Karpas-422 (cell line): ENCODE measurements at regions not wholly inside any gene's neighbourhood (a gene's known extent, or its start where the extent isn't known, plus 50 kb on each side); places are given as distances from the start of the nearest gene placed in this dataset.
"Not testable (repeated sequence)": the region's sequence is repeated elsewhere in the genome, so short reads cannot be mapped to it uniquely, and the experiment has no call there.

Source experiments
- DNase-seq: peaks from one replicate; pipeline ENCODE4 v3.0.0-alpha.2; 2015
- H2AFZ ChIP-seq: fragments of 200-600 bp; sonication (generic); 2 replicates; pipeline ENCODE4 v1.6.1; 2014; ENCODE audit warnings: antibody characterized with exemption, low read length, mixed read lengths
- H3K27ac ChIP-seq: fragments of 200-600 bp; sonication (generic); 2 replicates; pipeline ENCODE4 v1.5.1; 2014; ENCODE audit warnings: mild to moderate bottlenecking, low read length, moderate library complexity
- H3K27me3 ChIP-seq: fragments of 200-600 bp; sonication (generic); 2 replicates; pipeline ENCODE4 v1.6.1; 2014; ENCODE audit warnings: low read length, mixed read lengths
- H3K36me3 ChIP-seq: fragments of 200-600 bp; sonication (generic); 2 replicates; pipeline ENCODE4 v1.6.1; 2014; ENCODE audit warnings: low read length, mixed read lengths; ENCODE audit not compliant: insufficient read depth
- H3K4me1 ChIP-seq: fragments of 200-600 bp; sonication (generic); 2 replicates; pipeline ENCODE4 v1.6.1; 2014; ENCODE audit warnings: mild to moderate bottlenecking, low read length, mixed read lengths
- H3K4me2 ChIP-seq: fragments of 200-600 bp; sonication (generic); 2 replicates; pipeline ENCODE4 v1.6.1; 2014; ENCODE audit warnings: low read length, low read depth, mild to moderate bottlenecking; ENCODE audit not compliant: poor library complexity, severe bottlenecking
- H3K4me3 ChIP-seq: fragments of 200-600 bp; sonication (generic); 2 replicates; pipeline ENCODE4 v1.5.1; 2014; ENCODE audit warnings: mild to moderate bottlenecking, antibody characterized with exemption, low read length, mixed read lengths
- H3K79me2 ChIP-seq: fragments of 200-600 bp; sonication (generic); 2 replicates; pipeline ENCODE4 v1.6.1; 2014; ENCODE audit warnings: mild to moderate bottlenecking, low read length, mixed read lengths
- H3K9ac ChIP-seq: fragments of 200-600 bp; sonication (generic); 2 replicates; pipeline ENCODE4 v1.6.0; 2014; ENCODE audit warnings: low read length
- H3K9me2 ChIP-seq: fragments of 200-600 bp; sonication (generic), shearing (Covaris generic); replicated peaks from 2 replicates; pipeline ENCODE4 v1.6.0; 2014; ENCODE audit warnings: mild to moderate bottlenecking, low read length, moderate library complexity; ENCODE audit not compliant: insufficient read depth
- H3K9me3 ChIP-seq: fragments of 300-700, 200-600 bp; sonication (generic); 2 replicates; pipeline ENCODE4 v1.6.1; 2014; ENCODE audit warnings: low read length, mixed read lengths
- H4K20me1 ChIP-seq: fragments of 200-600 bp; sonication (generic); 2 replicates; pipeline ENCODE4 v1.6.1; 2014; ENCODE audit warnings: mild to moderate bottlenecking, antibody characterized with exemption, low read length, low read depth; ENCODE audit not compliant: insufficient read depth

DNA sequence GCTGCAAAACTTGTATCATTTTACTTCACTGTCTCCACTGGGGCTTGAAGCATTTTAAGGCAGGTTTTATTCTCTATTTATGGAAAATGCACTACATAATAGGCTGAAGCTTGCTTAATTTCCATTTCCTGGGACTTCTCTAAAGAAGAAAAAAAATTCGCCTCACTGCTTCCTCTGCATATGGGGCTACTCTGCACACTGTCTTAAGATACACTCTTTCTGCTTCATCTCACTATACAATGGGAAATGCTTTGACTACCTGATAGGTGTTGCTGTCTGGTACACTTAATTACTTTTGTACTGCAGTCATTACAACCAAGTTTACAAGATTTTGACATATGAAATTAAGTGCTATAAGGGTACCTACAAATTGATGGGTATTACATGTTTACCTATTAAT, 466.0 kb downstream of the KCNJ18 start:
- Histone ChIP-seq H3K9me3 (0 out of 2 replicates have a peak, but pooled peaks cover 2% of the 10 kb centered on the region), H3K36me3 (no peaks in the 10 kb centered on the region), H3K27me3 (no peaks in the 10 kb centered on the region), H4K20me1 (no peaks in the 10 kb centered on the region), H2AFZ (no peak overlapping the region), H3K4me3 (no peak overlapping the region), H3K79me2 (no peaks in the 10 kb centered on the region), H3K9me2 (no peaks in the 10 kb centered on the region), H3K27ac (no peak overlapping the region), H3K4me2 (no peak overlapping the region), H3K4me1 (no peaks in the 10 kb centered on the region), H3K9ac (no peak overlapping the region)
- no peak for DNase-seq

GRCh38 chr17:22161376-22161775, 469.1 kb downstream of the KCNJ18 start:
- no peak for DNase-seq

GRCh38 chr17:22171631-22172030, 479.3 kb downstream of the KCNJ18 start:
- H3K27ac ChIP-seq = no peak overlapping the region
- no peaks in the 10 kb centered on the region for H3K9me2 ChIP-seq
- H3K36me3 ChIP-seq = no peaks in the 10 kb centered on the region
- no peaks in the 10 kb centered on the region for H3K79me2 ChIP-seq
- H3K9me3 ChIP-seq = no peaks in the 10 kb centered on the region
- no peaks in the 10 kb centered on the region for H4K20me1 ChIP-seq
- DNase-seq = no peak
- no peaks in the 10 kb centered on the region for H3K27me3 ChIP-seq
- no peak overlapping the region for H3K9ac ChIP-seq
- no peak overlapping the region for H2AFZ ChIP-seq
- H3K4me2 ChIP-seq = no peak overlapping the region
- H3K4me3 ChIP-seq = no peak overlapping the region
- H3K4me1 ChIP-seq = no peaks in the 10 kb centered on the region

More at GRCh38 chr17:22161376-22161775, 469.1 kb downstream of the KCNJ18 start:
- Histone ChIP-seq H3K27ac (no peak overlapping the region), H3K9me2 (no peaks in the 10 kb centered on the region), H3K9me3 (no peaks in the 10 kb centered on the region), H4K20me1 (no peaks in the 10 kb centered on the region), H3K4me1 (no peaks in the 10 kb centered on the region), H3K4me2 (no peak overlapping the region), H3K79me2 (no peaks in the 10 kb centered on the region), H2AFZ (no peak overlapping the region), H3K9ac (no peak overlapping the region), H3K27me3 (no peaks in the 10 kb centered on the region), H3K36me3 (no peaks in the 10 kb centered on the region), H3K4me3 (no peak overlapping the region)

DNA sequence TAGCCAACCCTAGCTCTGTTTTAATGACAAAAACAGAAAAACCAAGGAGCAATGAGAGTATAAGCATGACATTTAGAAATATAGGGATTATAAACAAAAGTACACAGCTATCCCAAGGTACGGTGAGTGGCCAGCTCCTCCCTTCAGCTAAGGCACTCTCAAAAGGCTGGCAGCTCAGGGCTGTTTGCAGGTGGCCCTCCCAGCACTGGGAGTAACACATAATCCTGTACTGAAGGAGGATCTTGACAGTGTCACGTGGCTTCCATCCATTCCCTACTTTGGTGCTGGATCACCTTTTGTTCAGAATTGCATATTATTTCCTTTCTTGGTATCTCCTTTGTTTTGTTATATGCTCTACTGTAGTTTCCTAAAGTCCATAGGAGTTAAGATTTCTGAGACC, 500.8 kb downstream of the KCNJ18 start:
- H3K4me3 ChIP-seq = no peak overlapping the region
- no peak overlapping the region for H3K4me2 ChIP-seq
- no peaks in the 10 kb centered on the region for H3K9me2 ChIP-seq
- H4K20me1 ChIP-seq = no peaks in the 10 kb centered on the region
- peaks cover 13% of the 10 kb centered on the region for H3K4me1 ChIP-seq
- no peaks in the 10 kb centered on the region for H3K27me3 ChIP-seq
- H3K9me3 ChIP-seq = no peaks in the 10 kb centered on the region
- no peaks in the 10 kb centered on the region for H3K36me3 ChIP-seq
- no peak for DNase-seq
- no peak overlapping the region for H3K9ac ChIP-seq
- H2AFZ ChIP-seq = no peak overlapping the region
- H3K79me2 ChIP-seq = no peaks in the 10 kb centered on the region
- no peak overlapping the region for H3K27ac ChIP-seq

GRCh38 chr17:22200187-22200586, 507.9 kb downstream of the KCNJ18 start:
- not testable (repeated sequence) for H3K4me3 ChIP-seq, H3K9me2 ChIP-seq

GRCh38 chr17:22202702-22203101, 510.4 kb downstream of the KCNJ18 start:
- H3K27me3 ChIP-seq = no peaks in the 10 kb centered on the region
- no peaks in the 10 kb centered on the region for H3K9me2 ChIP-seq
- H3K4me2 ChIP-seq = no peak overlapping the region
- no peak for DNase-seq
- no peaks in the 10 kb centered on the region for H3K36me3 ChIP-seq
- H3K4me3 ChIP-seq = no peak overlapping the region
- no peaks in the 10 kb centered on the region for H4K20me1 ChIP-seq
- H2AFZ ChIP-seq = no peak overlapping the region
- H3K79me2 ChIP-seq = no peaks in the 10 kb centered on the region
- no peak overlapping the region for H3K27ac ChIP-seq
- no peaks in the 10 kb centered on the region for H3K9me3 ChIP-seq
- H3K4me1 ChIP-seq = no peaks in the 10 kb centered on the region
- H3K9ac ChIP-seq = no peak overlapping the region

More at GRCh38 chr17:22200187-22200586, 507.9 kb downstream of the KCNJ18 start:
- H3K27me3 ChIP-seq, H3K9ac ChIP-seq, H3K36me3 ChIP-seq, H4K20me1 ChIP-seq, H3K79me2 ChIP-seq, H3K4me1 ChIP-seq, H3K9me3 ChIP-seq, H2AFZ ChIP-seq, DNase-seq, H3K4me2 ChIP-seq, H3K27ac ChIP-seq: not testable (repeated sequence)

- no peaks in the 10 kb centered on the region for H3K27me3 ChIP-seq
- no peak overlapping the region for H3K9ac ChIP-seq
- H3K4me1 ChIP-seq = no peaks in the 10 kb centered on the region
- no peaks in the 10 kb centered on the region for H3K36me3 ChIP-seq
- no peaks in the 10 kb centered on the region for H3K79me2 ChIP-seq
- no peak overlapping the region for H3K4me2 ChIP-seq
- H4K20me1 ChIP-seq = no peaks in the 10 kb centered on the region
- H3K9me2 ChIP-seq = no peaks in the 10 kb centered on the region
- H3K27ac ChIP-seq = no peak overlapping the region
- H3K9me3 ChIP-seq = no peaks in the 10 kb centered on the region
- DNase-seq = no peak
- H3K4me3 ChIP-seq = no peak overlapping the region
- no peak overlapping the region for H2AFZ ChIP-seq
Measured at GRCh38 chr17:22203208-22203715, 510.9 kb downstream of the KCNJ18 start.

GRCh38 chr17:22204076-22204475, 511.8 kb downstream of the KCNJ18 start:
- not testable (repeated sequence) for H3K27ac ChIP-seq, H2AFZ ChIP-seq, H3K79me2 ChIP-seq, H3K9me2 ChIP-seq, H3K4me3 ChIP-seq, H3K9me3 ChIP-seq, H4K20me1 ChIP-seq, H3K36me3 ChIP-seq, DNase-seq, H3K4me1 ChIP-seq, H3K4me2 ChIP-seq, H3K27me3 ChIP-seq, H3K9ac ChIP-seq

DNA sequence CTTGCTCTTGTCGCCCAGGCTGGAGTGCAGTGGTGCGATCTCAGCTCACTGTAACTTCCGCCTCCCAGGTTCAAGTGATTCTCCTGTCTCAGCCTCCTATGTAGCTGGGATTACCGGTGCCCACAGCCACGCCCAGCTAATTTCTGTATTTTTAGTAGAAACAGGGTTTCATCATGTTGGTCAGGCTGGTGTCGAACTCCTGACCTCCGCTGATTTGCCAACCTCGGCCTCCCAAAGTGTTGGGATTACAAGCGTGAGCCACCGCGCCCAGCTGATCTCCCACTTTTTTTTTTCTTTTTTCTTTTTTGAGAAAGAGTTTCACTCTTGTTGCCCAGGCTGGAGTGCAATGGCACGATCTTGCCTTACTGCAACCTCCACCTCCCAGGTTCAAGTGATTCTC, 517.9 kb downstream of the KCNJ18 start:
- not testable (repeated sequence) for H3K4me3 ChIP-seq, H3K9me3 ChIP-seq, H3K9me2 ChIP-seq, H3K79me2 ChIP-seq, H2AFZ ChIP-seq, H3K27me3 ChIP-seq, H3K9ac ChIP-seq, H3K4me2 ChIP-seq, H4K20me1 ChIP-seq, H3K36me3 ChIP-seq, H3K4me1 ChIP-seq, DNase-seq, H3K27ac ChIP-seq
